GM21529 (cell line): ENCODE measurements at regions not wholly inside any gene's neighbourhood (a gene's known extent, or its start where the extent isn't known, plus 50 kb on each side); places are given as distances from the start of the nearest gene placed in this dataset.
A peak's percentile ranks its signal among the peaks of the same experiment; 100 is the strongest.
"Not testable (repeated sequence)": the region's sequence is repeated elsewhere in the genome, so short reads cannot be mapped to it uniquely, and the experiment has no call there.

Experiments
- ATAC-seq: cut with Tn5 transposase; IDR thresholded peaks from one replicate; pipeline ENCODE4 v1.9.1; 2021; ENCODE audit not compliant: unreplicated experiment

GRCh38 chr11:109964487-109964886, 128.7 kb upstream of the ZC3H12C start:
- ATAC-seq = no peak

GRCh38 chr11:109965445-109965844, 127.7 kb upstream of the ZC3H12C start:
- not testable (repeated sequence) for ATAC-seq

- ATAC-seq = not testable (repeated sequence)
These were observed 127.3 kb upstream of the ZC3H12C start for GRCh38 chr11:109965926-109966325.

GRCh38 chr11:109967136-109967535, 126.1 kb upstream of the ZC3H12C start:
- ATAC-seq = not testable (repeated sequence)

GRCh38 chr11:109968299-109968698, 124.9 kb upstream of the ZC3H12C start:
- ATAC-seq = no peak

GRCh38 chr11:109968781-109969180, 124.4 kb upstream of the ZC3H12C start:
- ATAC-seq = no peak

GRCh38 chr11:109970516-109971183, 122.5 kb upstream of the ZC3H12C start:
- peak; percentile 70 for ATAC-seq

GRCh38 chr11:109971184-109971523, 122.0 kb upstream of the ZC3H12C start:
- peak; percentile 19 for ATAC-seq

GRCh38 chr11:109972181-109972715, 120.9 kb upstream of the ZC3H12C start:
- ATAC-seq = peak; percentile 75

- ATAC-seq = no peak
These were observed 120.3 kb upstream of the ZC3H12C start for GRCh38 chr11:109972939-109973338.

- no peak for ATAC-seq
These were observed 119.7 kb upstream of the ZC3H12C start for GRCh38 chr11:109973486-109973885.

- ATAC-seq = no peak
These were observed 118.7 kb upstream of the ZC3H12C start for GRCh38 chr11:109974523-109974922.

- ATAC-seq = no peak
These were observed 114.3 kb upstream of the ZC3H12C start for GRCh38 chr11:109978895-109979294.

GRCh38 chr11:109981031-109981636, 112.1 kb upstream of the ZC3H12C start:
- no peak for ATAC-seq

- ATAC-seq = no peak
These were observed 109.8 kb upstream of the ZC3H12C start for GRCh38 chr11:109983358-109983757.

GRCh38 chr11:109984634-109985289, 108.4 kb upstream of the ZC3H12C start:
- ATAC-seq = peak; percentile 97

- ATAC-seq = no peak
These were observed 106.7 kb upstream of the ZC3H12C start for GRCh38 chr11:109986488-109986887.

GRCh38 chr11:109991835-109992234, 101.4 kb upstream of the ZC3H12C start:
- no peak for ATAC-seq

GRCh38 chr11:109993786-109994185, 99.4 kb upstream of the ZC3H12C start:
- ATAC-seq = no peak

GRCh38 chr11:109994907-109995306, 98.3 kb upstream of the ZC3H12C start:
- no peak for ATAC-seq

- ATAC-seq = no peak
These were observed 97.1 kb upstream of the ZC3H12C start for GRCh38 chr11:109996060-109996459.

- no peak for ATAC-seq
These were observed 94.3 kb upstream of the ZC3H12C start for GRCh38 chr11:109998921-109999320.
